ENCODE measurements at regions not wholly inside any gene's neighbourhood (a gene's known extent, or its start where the extent isn't known, plus 50 kb on each side); places are given as distances from the start of the nearest gene placed in this dataset.

DNA sequence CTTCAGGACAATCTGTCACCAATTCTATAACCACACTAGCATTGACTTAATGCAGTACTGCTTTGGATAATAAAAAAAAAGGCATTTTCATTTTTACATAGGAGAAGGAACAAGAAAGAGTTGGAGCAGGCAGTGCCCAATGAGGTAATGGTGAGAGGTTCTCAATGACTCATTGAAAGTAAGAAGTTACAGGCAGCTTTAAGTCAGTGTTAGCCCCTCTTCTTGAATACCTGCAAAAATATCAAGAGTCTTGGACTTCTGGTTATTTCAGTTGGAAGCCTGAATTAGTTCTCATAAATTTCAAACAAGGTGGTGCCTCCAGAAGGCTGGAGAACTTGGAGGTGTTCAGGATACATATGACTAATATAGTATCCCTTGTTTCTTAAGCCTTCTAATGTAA is 422.5 kb downstream of the HTR7 start:
- no peak for DNase-seq (ENCODE audit: low read depth in 4 of 4, low spot score in 2 of 4)

- no peak for DNase-seq (ENCODE audit: low read depth in 4 of 4, low spot score in 2 of 4)
Observed at GRCh38 chr10:90437452-90437851, 420.4 kb downstream of the HTR7 start.

- no peak for DNase-seq (ENCODE audit: low read depth in 4 of 4, low spot score in 2 of 4)
Observed at GRCh38 chr10:90440870-90441269, 417.0 kb downstream of the HTR7 start.

- DNase-seq (ENCODE audit: low read depth in 4 of 4, low spot score in 2 of 4) = no peak
Observed at GRCh38 chr10:90443342-90443741, 414.5 kb downstream of the HTR7 start.

GRCh38 chr10:90447831-90448230 is 410.0 kb downstream of the HTR7 start:
- no peak for DNase-seq (ENCODE audit: low read depth in 4 of 4, low spot score in 2 of 4)

GRCh38 chr10:90450797-90451196 is 407.0 kb downstream of the HTR7 start:
- no peak for DNase-seq (ENCODE audit: low read depth in 4 of 4, low spot score in 2 of 4)

GRCh38 chr10:90451283-90451682 is 406.6 kb downstream of the HTR7 start:
- DNase-seq (ENCODE audit: low read depth in 4 of 4, low spot score in 2 of 4) = no peak

DNA sequence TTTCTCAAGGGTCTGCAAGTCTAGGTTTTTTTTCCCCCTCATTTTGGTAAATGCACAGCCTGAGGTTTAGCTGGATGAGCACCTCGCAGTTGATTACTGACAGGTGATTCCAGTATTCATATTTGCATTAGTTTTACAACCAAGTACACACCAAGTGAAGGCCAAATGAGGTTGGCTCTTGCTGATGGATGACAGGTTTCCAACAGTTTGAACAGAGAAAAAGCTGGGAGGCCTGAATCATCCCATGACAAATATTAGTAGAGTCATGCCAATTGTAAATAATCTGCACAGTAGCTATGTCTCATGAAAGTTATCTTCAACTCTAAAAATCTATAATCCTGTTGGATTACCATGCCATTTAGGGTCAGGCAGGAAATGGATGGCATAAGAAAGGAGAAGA is 399.8 kb downstream of the HTR7 start:
- no peak for DNase-seq (ENCODE audit: low read depth in 4 of 4, low spot score in 2 of 4)

DNA sequence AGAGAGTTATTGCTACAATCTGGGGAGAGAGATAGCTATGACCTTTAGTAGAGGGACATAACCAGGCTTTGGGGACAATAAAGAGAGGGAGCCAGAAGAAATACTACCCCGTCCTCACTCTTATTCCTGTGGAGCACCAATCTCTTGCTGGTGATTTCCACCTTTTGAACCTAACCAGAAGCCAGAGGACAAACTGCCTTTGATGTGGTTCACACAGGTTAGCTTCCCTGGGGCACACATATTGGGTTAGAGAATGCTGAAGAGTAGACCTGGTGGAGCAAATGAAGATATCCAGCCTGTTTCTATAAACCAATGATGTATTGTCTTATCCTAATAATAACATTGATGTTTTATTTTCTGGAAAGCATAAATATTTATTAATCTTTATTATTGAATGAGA is 399.3 kb downstream of the HTR7 start:
- DNase-seq (ENCODE audit: low read depth in 4 of 4, low spot score in 2 of 4) = no peak

DNA sequence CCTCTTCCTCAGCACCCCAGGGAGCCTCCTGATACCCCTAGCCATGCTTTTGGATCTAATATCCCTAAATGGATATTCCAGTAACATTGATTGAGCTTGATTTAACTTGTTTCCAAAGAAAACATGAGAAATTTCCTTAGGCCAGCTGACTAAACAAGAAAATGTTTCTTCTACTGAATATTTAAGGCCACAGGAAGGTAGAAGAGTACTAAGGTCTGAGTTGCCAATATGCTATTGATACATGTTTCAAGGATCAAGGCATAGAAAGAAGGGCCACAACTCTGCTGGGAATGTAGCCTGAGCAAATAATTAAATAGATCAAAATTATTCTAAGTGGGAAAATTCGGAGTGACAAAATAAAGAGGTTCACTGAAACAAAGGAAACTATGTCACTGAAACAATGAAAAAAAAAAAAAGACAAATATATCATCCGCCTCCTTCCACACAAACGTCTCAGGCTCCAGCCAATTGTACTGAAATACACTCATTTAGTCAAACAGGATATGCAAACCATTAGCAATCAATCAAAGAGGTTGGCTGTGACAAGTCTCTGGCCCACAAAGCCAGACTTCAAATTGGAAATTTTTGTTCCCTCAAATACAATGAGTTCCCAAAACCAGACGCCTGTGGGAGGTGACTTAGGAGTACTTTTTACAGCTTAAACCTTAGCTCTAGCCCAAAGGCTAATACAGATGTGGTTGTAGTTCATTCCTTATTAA is 396.2 kb downstream of the HTR7 start:
- DNase-seq (ENCODE audit: low read depth in 4 of 4, low spot score in 2 of 4) = no peak

GRCh38 chr10:90462749-90463470 is 394.9 kb downstream of the HTR7 start:
- DNase-seq (ENCODE audit: low read depth in 4 of 4, low spot score in 2 of 4) = no peak

DNA sequence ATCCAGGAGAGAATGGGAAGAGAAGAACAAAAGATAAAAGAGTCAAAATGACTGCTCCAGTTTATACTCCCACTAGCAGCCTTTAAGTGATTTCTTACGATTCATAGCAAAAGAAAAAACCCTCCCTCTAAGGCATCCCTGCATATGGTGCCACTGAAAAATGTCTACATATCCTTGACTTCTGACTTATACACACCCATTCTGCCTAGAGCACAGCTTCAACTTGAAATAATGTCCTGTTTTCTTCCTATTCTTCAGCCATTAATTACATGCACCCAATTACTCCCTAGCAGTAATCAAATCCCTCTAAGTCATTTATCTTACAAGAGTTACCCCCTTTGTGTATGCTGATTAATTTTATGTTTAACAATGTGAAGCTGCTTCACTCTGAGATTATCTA is 393.5 kb downstream of the HTR7 start:
- no peak for DNase-seq (ENCODE audit: low read depth in 4 of 4, low spot score in 2 of 4)

DNA sequence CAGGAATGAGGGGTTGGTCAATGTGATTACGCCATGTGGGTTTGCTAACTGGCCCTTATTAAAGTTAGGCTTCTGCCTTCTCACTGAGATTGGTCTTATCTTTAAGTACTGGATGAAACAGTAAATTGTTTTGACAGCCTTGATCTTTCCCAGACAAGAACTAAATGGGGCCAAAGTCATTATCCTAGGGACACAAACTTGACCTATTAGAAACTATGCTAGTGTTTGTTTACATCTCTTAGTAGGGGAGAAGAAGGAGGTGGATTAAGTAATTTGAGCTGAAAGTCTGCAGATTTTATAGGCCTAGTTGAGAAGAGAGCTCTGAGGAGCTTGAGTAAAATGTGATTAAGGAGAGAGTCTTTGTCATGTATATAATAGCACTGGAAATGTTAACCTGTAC is 386.9 kb downstream of the HTR7 start:
- no peak for DNase-seq (ENCODE audit: low read depth in 4 of 4, low spot score in 2 of 4)

GRCh38 chr10:90480466-90480865 is 377.4 kb downstream of the HTR7 start:
- DNase-seq (ENCODE audit: low read depth in 4 of 4, low spot score in 2 of 4) = no peak

DNA sequence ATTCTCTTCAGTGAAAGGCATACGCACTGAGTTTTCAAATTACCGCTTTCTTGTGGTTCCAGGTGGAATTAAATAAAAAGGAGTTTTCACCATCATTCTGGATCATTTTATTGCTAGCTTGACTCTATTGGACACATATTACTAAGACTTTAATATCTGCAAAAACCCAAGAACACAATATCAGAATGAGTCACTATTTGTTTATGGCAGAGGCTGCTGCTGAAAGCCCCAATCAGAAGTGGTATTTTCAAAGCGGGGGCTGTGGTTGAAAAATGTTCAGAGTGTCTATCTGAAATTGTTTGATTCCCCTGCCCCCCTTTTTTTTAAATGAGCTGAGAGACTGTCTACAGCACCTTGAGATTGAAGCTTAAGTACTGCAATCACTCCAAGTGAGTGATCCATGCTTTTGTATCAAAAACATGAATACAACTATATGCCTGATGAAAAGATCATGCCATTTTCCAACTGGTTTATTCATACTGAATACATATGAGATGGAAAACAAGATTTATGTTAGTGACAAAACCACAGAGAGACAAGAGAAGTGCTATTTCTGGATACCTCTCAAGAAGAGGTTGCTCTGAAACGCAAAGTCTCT is 376.4 kb downstream of the HTR7 start:
- DNase-seq (ENCODE audit: low read depth in 4 of 4, low spot score in 2 of 4) = no peak

GRCh38 chr10:90484518-90484917 is 373.3 kb downstream of the HTR7 start:
- no peak for DNase-seq (ENCODE audit: low read depth in 4 of 4, low spot score in 2 of 4)

GRCh38 chr10:90494183-90494582 is 363.7 kb downstream of the HTR7 start:
- DNase-seq (ENCODE audit: low read depth in 4 of 4, low spot score in 2 of 4) = no peak

- no peak for DNase-seq (ENCODE audit: low read depth in 4 of 4, low spot score in 2 of 4)
Observed at GRCh38 chr10:90504172-90504571, 353.7 kb downstream of the HTR7 start.

- no peak for DNase-seq (ENCODE audit: low read depth in 4 of 4, low spot score in 2 of 4)
Observed at GRCh38 chr10:90526721-90527120, 331.1 kb downstream of the HTR7 start.

- DNase-seq (ENCODE audit: low read depth in 4 of 4, low spot score in 2 of 4) = no peak
Observed at GRCh38 chr10:90530521-90530920, 327.3 kb downstream of the HTR7 start.

DNA sequence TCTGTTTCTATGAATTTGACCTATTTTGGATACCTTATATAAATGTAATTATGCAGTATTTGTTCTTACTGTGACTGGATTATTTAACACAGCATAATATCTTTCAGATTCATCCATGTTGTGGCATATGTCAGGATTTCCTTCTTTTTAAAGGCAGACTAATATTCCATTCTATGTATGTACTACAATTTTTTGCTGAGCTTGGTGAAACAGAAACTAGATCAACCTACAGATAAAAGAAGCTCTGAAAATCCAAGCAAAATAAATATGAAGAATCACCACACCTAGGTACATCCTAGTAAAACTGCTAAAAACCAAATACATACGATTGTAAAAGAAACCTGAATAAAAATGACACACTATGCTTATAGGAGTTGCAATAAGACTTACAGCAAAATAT is 300.5 kb downstream of the HTR7 start:
- no peak for DNase-seq (ENCODE audit: low read depth in 4 of 4, low spot score in 2 of 4)

DNA sequence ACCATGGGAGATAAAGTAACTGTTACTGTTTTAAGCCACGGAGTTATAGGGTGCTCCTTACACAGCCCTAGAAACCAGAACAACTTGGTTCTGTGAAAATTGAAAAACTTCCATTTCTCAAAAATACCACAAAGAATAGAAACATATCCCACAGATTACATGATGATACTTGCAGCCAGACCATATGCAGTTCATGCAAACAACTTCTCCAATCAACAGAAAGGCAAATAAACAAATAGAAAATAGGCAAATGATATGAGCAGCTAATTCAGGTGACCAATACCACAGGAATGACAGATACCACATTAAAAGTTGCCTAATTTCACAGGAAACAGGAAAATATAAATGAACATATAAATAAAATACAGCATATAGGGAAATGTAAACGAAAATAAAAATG is 297.5 kb downstream of the HTR7 start:
- DNase-seq (ENCODE audit: low read depth in 4 of 4, low spot score in 2 of 4) = no peak
